Testis (tissue), 2 donors: ENCODE measurements at regions not wholly inside any gene's neighbourhood (a gene's known extent, or its start where the extent isn't known, plus 50 kb on each side); places are given as distances from the start of the nearest gene placed in this dataset.

ENCODE experiments used
- POLR2A ChIP-seq: fragments of 450-650 bp; IDR thresholded peaks from one replicate; pipeline ENCODE4 v1.6.1; 2017; ENCODE audit warnings: antibody characterized with exemption, mild to moderate bottlenecking, moderate library complexity
- TF ChIP-seq, protein P1 (sequence below), 3 experiments: fragments of 450-650 bp in 2 of 3; fragments of 200-600 bp in 1 of 3; sonication (generic) in 1 of 3; IDR thresholded peaks; one replicate each; pipeline ENCODE4 v1.5.1; 2016 to 2019; ENCODE audit warnings: antibody characterized with exemption in 3 of 3, mild to moderate bottlenecking in 2 of 3, moderate library complexity in 1 of 3

DNA sequence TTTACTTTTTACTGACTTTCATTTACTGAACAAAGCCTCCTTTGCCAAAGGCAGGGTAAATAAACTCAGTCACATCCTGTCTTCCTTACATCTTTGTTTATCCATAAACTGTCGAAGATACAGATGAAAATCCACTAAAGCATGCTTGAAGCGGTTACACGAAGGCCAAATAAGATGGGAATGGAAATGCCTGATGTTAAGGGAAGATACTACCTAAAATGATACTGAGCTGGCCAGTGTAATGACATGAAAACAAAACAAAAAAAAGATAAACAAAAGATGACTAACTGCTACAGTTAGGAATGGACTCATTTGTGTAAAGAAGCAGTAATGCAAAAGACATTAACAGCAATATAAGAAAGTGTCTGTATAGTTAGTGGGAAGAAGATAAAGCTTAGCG is 114.7 kb upstream of the ADAMTS9 start:
- TF ChIP-seq, protein P1, sequence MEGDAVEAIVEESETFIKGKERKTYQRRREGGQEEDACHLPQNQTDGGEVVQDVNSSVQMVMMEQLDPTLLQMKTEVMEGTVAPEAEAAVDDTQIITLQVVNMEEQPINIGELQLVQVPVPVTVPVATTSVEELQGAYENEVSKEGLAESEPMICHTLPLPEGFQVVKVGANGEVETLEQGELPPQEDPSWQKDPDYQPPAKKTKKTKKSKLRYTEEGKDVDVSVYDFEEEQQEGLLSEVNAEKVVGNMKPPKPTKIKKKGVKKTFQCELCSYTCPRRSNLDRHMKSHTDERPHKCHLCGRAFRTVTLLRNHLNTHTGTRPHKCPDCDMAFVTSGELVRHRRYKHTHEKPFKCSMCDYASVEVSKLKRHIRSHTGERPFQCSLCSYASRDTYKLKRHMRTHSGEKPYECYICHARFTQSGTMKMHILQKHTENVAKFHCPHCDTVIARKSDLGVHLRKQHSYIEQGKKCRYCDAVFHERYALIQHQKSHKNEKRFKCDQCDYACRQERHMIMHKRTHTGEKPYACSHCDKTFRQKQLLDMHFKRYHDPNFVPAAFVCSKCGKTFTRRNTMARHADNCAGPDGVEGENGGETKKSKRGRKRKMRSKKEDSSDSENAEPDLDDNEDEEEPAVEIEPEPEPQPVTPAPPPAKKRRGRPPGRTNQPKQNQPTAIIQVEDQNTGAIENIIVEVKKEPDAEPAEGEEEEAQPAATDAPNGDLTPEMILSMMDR (IDR thresholded peaks at IDR 0.05) = no peak
- no peak for TF ChIP-seq POLR2A
